Mesenchymal stem cell (in vitro differentiated cells and primary cell): ENCODE measurements at regions not wholly inside any gene's neighbourhood (a gene's known extent, or its start where the extent isn't known, plus 50 kb on each side); places are given as distances from the start of the nearest gene placed in this dataset.

Source experiments
- DNase-seq: peaks from one replicate; pipeline ENCODE4 v3.0.0-alpha.2; 2013
- H2AFZ ChIP-seq: one replicate; pipeline ENCODE4 v1.6.1; 2013; ENCODE audit warnings: low read depth, mild to moderate bottlenecking, control low read depth, inconsistent platforms, low read length, moderate library complexity
- H2AK5ac ChIP-seq: 2 replicates; pipeline ENCODE4 v1.6.1; 2013; ENCODE audit warnings: low read length, moderate library complexity, mild to moderate bottlenecking, inconsistent platforms; ENCODE audit not compliant: severe bottlenecking
- H2BK120ac ChIP-seq: one replicate; pipeline ENCODE4 v1.6.1; 2013; ENCODE audit warnings: low read depth, mild to moderate bottlenecking, inconsistent platforms, low read length, moderate library complexity
- H2BK12ac ChIP-seq, 2 experiments: one replicate each; pipeline ENCODE4 v1.6.1; 2013; ENCODE audit warnings: inconsistent platforms in 2 of 2, low read length in 2 of 2, mild to moderate bottlenecking in 2 of 2, moderate library complexity in 2 of 2, control low read depth in 1 of 2
- H2BK15ac ChIP-seq: one replicate; pipeline ENCODE4 v1.6.1; 2013; ENCODE audit warnings: mild to moderate bottlenecking, low read depth, inconsistent platforms; ENCODE audit not compliant: poor library complexity, severe bottlenecking
- H2BK5ac ChIP-seq: 2 replicates; pipeline ENCODE4 v1.6.1; 2013; ENCODE audit warnings: low read depth, mild to moderate bottlenecking, low read length, control low read depth, inconsistent platforms; ENCODE audit not compliant: poor library complexity, severe bottlenecking
- H3K14ac ChIP-seq, 2 experiments: one replicate each; pipeline ENCODE4 v1.6.1; 2013; ENCODE audit warnings: inconsistent platforms in 2 of 2, low read length in 2 of 2, control low read depth in 1 of 2, mild to moderate bottlenecking in 1 of 2, moderate library complexity in 1 of 2
- H3K18ac ChIP-seq, 2 experiments: one replicate each; pipeline ENCODE4 v1.6.1; 2013; ENCODE audit warnings: inconsistent platforms in 2 of 2, low read length in 2 of 2, control low read depth in 1 of 2, low read depth in 1 of 2, mild to moderate bottlenecking in 1 of 2
- H3K23ac ChIP-seq, 2 experiments: one replicate each; pipeline ENCODE4 v1.6.1; 2013; ENCODE audit warnings: inconsistent platforms in 2 of 2, low read length in 2 of 2, mild to moderate bottlenecking in 2 of 2, moderate library complexity in 2 of 2, control low read depth in 1 of 2
- H3K27ac ChIP-seq: 2 replicates; pipeline ENCODE4 v1.5.1; 2013; ENCODE audit warnings: mild to moderate bottlenecking, moderate library complexity, low read length, control low read depth, inconsistent platforms; ENCODE audit not compliant: poor library complexity, severe bottlenecking
- H3K27me3 ChIP-seq, 2 experiments: 2 replicates each; pipeline versions ENCODE4 v1.6.1 to v1.7.0; 2013; ENCODE audit warnings: low read length in 2 of 2, mild to moderate bottlenecking in 2 of 2, moderate library complexity in 2 of 2, control low read depth in 1 of 2, inconsistent platforms in 1 of 2; ENCODE audit not compliant: control insufficient read depth in 1 of 2, insufficient read depth in 1 of 2
- H3K36me3 ChIP-seq, 2 experiments: 2 replicates each; pipeline versions ENCODE4 v1.6.1 to v1.7.0; 2013; ENCODE audit warnings: low read length in 2 of 2, control low read depth in 1 of 2, inconsistent platforms in 1 of 2, low read depth in 1 of 2, mild to moderate bottlenecking in 1 of 2; ENCODE audit not compliant: insufficient read depth in 2 of 2, control insufficient read depth in 1 of 2
- H3K4ac ChIP-seq, 2 experiments: one replicate each; pipeline ENCODE4 v1.6.1; 2013; ENCODE audit warnings: inconsistent platforms in 2 of 2, low read length in 2 of 2, mild to moderate bottlenecking in 2 of 2, moderate library complexity in 2 of 2, control low read depth in 1 of 2, low read depth in 1 of 2
- H3K4me1 ChIP-seq: 2 replicates; pipeline ENCODE4 v1.6.1; 2013; ENCODE audit warnings: low read depth, low read length, control low read depth; ENCODE audit not compliant: control insufficient read depth, insufficient read depth
- H3K4me2 ChIP-seq: 2 replicates; pipeline ENCODE4 v1.6.1; 2013; ENCODE audit warnings: low read length, mild to moderate bottlenecking, inconsistent platforms; ENCODE audit not compliant: poor library complexity, severe bottlenecking
- H3K4me3 ChIP-seq, 2 experiments: 2 replicates each; pipeline versions ENCODE4 v1.5.1 to v1.7.0; 2013; ENCODE audit warnings: low read length in 2 of 2, mild to moderate bottlenecking in 2 of 2, control low read depth in 1 of 2, low read depth in 1 of 2; ENCODE audit not compliant: insufficient read depth in 1 of 2
- H3K79me1 ChIP-seq: replicated peaks from 2 replicates; pipeline ENCODE4 v1.6.1; 2013; ENCODE audit warnings: mild to moderate bottlenecking, control low read depth, low read length, inconsistent platforms; ENCODE audit not compliant: poor library complexity, severe bottlenecking
- H3K9ac ChIP-seq: 2 replicates; pipeline ENCODE4 v1.7.0; 2013; ENCODE audit warnings: mild to moderate bottlenecking, low read length, moderate library complexity
- H3K9me3 ChIP-seq: 2 replicates; pipeline ENCODE4 v1.7.0; 2013; ENCODE audit warnings: mild to moderate bottlenecking, low read length; ENCODE audit not compliant: control insufficient read depth
- H4K8ac ChIP-seq: one replicate; pipeline ENCODE4 v1.6.1; 2013; ENCODE audit warnings: inconsistent platforms, mild to moderate bottlenecking, low read length, moderate library complexity
- H4K91ac ChIP-seq: one replicate; pipeline ENCODE4 v1.6.1; 2013; ENCODE audit warnings: mild to moderate bottlenecking, low read length, inconsistent platforms
- WGBS: methylation state at CpG from one replicate; pipeline ENCODE4 v1.1.7; 2013; ENCODE audit warnings: mixed read lengths; 5-methylcytosine and 5-hydroxymethylcytosine counted together

- H3K79me1 ChIP-seq = no peaks in the 10 kb centered on the region
- no peak overlapping the region for H4K8ac ChIP-seq
- no peak overlapping the region for H3K4me2 ChIP-seq
- H2BK5ac ChIP-seq = no peak overlapping the region
- no peak overlapping the region for H3K4me3 ChIP-seq
- H2AFZ ChIP-seq = no peak overlapping the region
- no peak overlapping the region for H3K18ac ChIP-seq
- H2AK5ac ChIP-seq = no peak overlapping the region
- H2BK15ac ChIP-seq = no peak overlapping the region
- no peak overlapping the region for H3K23ac ChIP-seq
- peaks cover 24% of the 10 kb centered on the region for H3K9me3 ChIP-seq
- no peak overlapping the region for H3K4ac ChIP-seq
- no peak overlapping the region for H4K91ac ChIP-seq
- H3K9ac ChIP-seq = no peak overlapping the region
- no peaks in the 10 kb centered on the region for H3K27me3 ChIP-seq
- no peak overlapping the region for H3K27ac ChIP-seq
- H2BK12ac ChIP-seq = no peak overlapping the region
- peaks cover 0 to 2% of the 10 kb centered on the region in 2 experiments for H3K36me3 ChIP-seq
- no peaks in the 10 kb centered on the region for H3K4me1 ChIP-seq
- no peak overlapping the region for H2BK120ac ChIP-seq
- H3K14ac ChIP-seq = no peak overlapping the region
- 43% methylated on average over 1 of the region's 1 CpG for WGBS
- DNase-seq = no peak
Observed at GRCh38 chr11:97463891-97464290, 1074.1 kb downstream of the JRKL start.

GRCh38 chr11:97471480-97471879 is 1081.7 kb downstream of the JRKL start:
- H3K14ac ChIP-seq = no peak overlapping the region
- no peak overlapping the region for H3K9ac ChIP-seq

GRCh38 chr11:97487387-97487786 is 1097.6 kb downstream of the JRKL start:
- H3K4me1 ChIP-seq = no peaks in the 10 kb centered on the region
- H3K4me3 ChIP-seq = no peak overlapping the region
- no peak overlapping the region for H3K4ac ChIP-seq
- no peak overlapping the region for H2AK5ac ChIP-seq
- H3K27ac ChIP-seq = no peak overlapping the region
- H3K23ac ChIP-seq = no peak overlapping the region
- H2BK5ac ChIP-seq = no peak overlapping the region
- no peaks in the 10 kb centered on the region for H3K79me1 ChIP-seq
- H3K36me3 ChIP-seq = no peaks in the 10 kb centered on the region
- no peak overlapping the region for H3K18ac ChIP-seq
- no peak overlapping the region for H4K8ac ChIP-seq
- H2BK12ac ChIP-seq = no peak overlapping the region
- no peaks in the 10 kb centered on the region for H3K27me3 ChIP-seq
- H3K14ac ChIP-seq = no peak overlapping the region
- H2BK15ac ChIP-seq = no peak overlapping the region
- no peak overlapping the region for H2BK120ac ChIP-seq
- H3K9ac ChIP-seq = no peak overlapping the region
- 62% methylated on average over 2 of the region's 3 CpGs for WGBS
- no peak overlapping the region for H2AFZ ChIP-seq
- DNase-seq = no peak
- peaks cover 27% of the 10 kb centered on the region for H3K9me3 ChIP-seq
- no peak overlapping the region for H3K4me2 ChIP-seq
- H4K91ac ChIP-seq = no peak overlapping the region

More at GRCh38 chr11:97471480-97471879, 1081.7 kb downstream of the JRKL start:
- no peak overlapping the region for H3K27ac ChIP-seq
- no peak overlapping the region for H3K4ac ChIP-seq
- H4K91ac ChIP-seq = no peak overlapping the region
- H2BK12ac ChIP-seq = no peak overlapping the region
- no peak for DNase-seq
- no peak overlapping the region for H4K8ac ChIP-seq
- WGBS = 60% methylated on average over 1 of the region's 1 CpG
- no peak overlapping the region for H2AK5ac ChIP-seq
- no peaks in the 10 kb centered on the region for H3K79me1 ChIP-seq
- H3K4me2 ChIP-seq = no peak overlapping the region
- peaks cover 61% of the 10 kb centered on the region for H3K9me3 ChIP-seq
- H2BK5ac ChIP-seq = no peak overlapping the region
- no peak overlapping the region for H2BK120ac ChIP-seq
- H3K36me3 ChIP-seq = no peaks in the 10 kb centered on the region
- H3K23ac ChIP-seq = no peak overlapping the region
- no peaks in the 10 kb centered on the region for H3K27me3 ChIP-seq
- peak overlapping the region in 1 of 2 experiments; percentile 19 for H3K4me3 ChIP-seq
- no peak overlapping the region for H2AFZ ChIP-seq
- no peak overlapping the region for H2BK15ac ChIP-seq
- H3K18ac ChIP-seq = no peak overlapping the region
- H3K4me1 ChIP-seq = no peaks in the 10 kb centered on the region

GRCh38 chr11:97498891-97499290 is 1109.1 kb downstream of the JRKL start:
- H3K9me3 ChIP-seq = peaks cover 18% of the 10 kb centered on the region
- H4K91ac ChIP-seq = no peak overlapping the region
- no peak overlapping the region for H2AK5ac ChIP-seq
- no peaks in the 10 kb centered on the region for H3K79me1 ChIP-seq
- H3K4ac ChIP-seq = no peak overlapping the region
- H3K14ac ChIP-seq = no peak overlapping the region
- no peak overlapping the region for H2BK5ac ChIP-seq
- DNase-seq = no peak
- H2BK15ac ChIP-seq = no peak overlapping the region
- no peak overlapping the region for H3K4me2 ChIP-seq
- no peak overlapping the region for H2BK120ac ChIP-seq
- no peak overlapping the region for H3K27ac ChIP-seq
- H3K9ac ChIP-seq = no peak overlapping the region
- no CpG with 5 or more reads among the region's 2 CpGs for WGBS
- H3K18ac ChIP-seq = no peak overlapping the region
- no peaks in the 10 kb centered on the region for H3K4me1 ChIP-seq
- no peak overlapping the region for H2BK12ac ChIP-seq
- H3K4me3 ChIP-seq = no peak overlapping the region
- H3K27me3 ChIP-seq = no peaks in the 10 kb centered on the region
- no peaks in the 10 kb centered on the region for H3K36me3 ChIP-seq
- H3K23ac ChIP-seq = no peak overlapping the region
- H2AFZ ChIP-seq = no peak overlapping the region
- no peak overlapping the region for H4K8ac ChIP-seq
